Upper lobe of left lung (tissue), 6 donors: ENCODE measurements at regions not wholly inside any gene's neighbourhood (a gene's known extent, or its start where the extent isn't known, plus 50 kb on each side); places are given as distances from the start of the nearest gene placed in this dataset.

Experiments used
- ATAC-seq, 2 donors: fragments of 200-7000 bp; cut with Tn5 transposase; one replicate each; pipeline ENCODE4 v1.9.1; 2022; ENCODE audit warnings: mild to moderate bottlenecking in 2 of 2, moderate library complexity in 2 of 2; ENCODE audit not compliant: low FRiP score in 2 of 2
- DNase-seq, 2 donors: peaks; one replicate each; pipeline ENCODE4 v3.0.0-alpha.2; 2019 to 2020
- H3K27ac ChIP-seq, 4 donors: fragments of 200-600 bp; sonication (generic); one replicate each; pipeline ENCODE4 v1.5.1; 2016 to 2019
- H3K27me3 ChIP-seq, 4 donors: fragments of 200-600 bp; sonication (generic); one replicate each; pipeline ENCODE4 v1.5.1; 2017 to 2019
- H3K36me3 ChIP-seq, 4 donors: fragments of 200-600 bp; sonication (generic); one replicate each; pipeline ENCODE4 v1.5.1; 2016 to 2019
- H3K4me1 ChIP-seq, 4 donors: fragments of 200-600 bp; sonication (generic); one replicate each; pipeline ENCODE4 v1.5.1; 2018 to 2019
- H3K4me3 ChIP-seq, 4 donors: fragments of 200-600 bp; sonication (generic); one replicate each; pipeline ENCODE4 v1.5.1; 2017 to 2019; ENCODE audit warnings: mild to moderate bottlenecking in 2 of 4, moderate library complexity in 1 of 4
- H3K9me3 ChIP-seq, 4 donors: fragments of 200-600 bp; sonication (generic); one replicate each; pipeline ENCODE4 v1.5.1; 2018 to 2019
- EP300 ChIP-seq, 4 donors: sonication (generic); formaldehyde crosslinking; IDR thresholded peaks; one replicate each; pipeline ENCODE4 v1.5.1; 2017; ENCODE audit warnings: antibody characterized with exemption in 4 of 4, control low read depth in 2 of 4
- POLR2A ChIP-seq, 4 donors: fragments of 450-650 bp; IDR thresholded peaks; one replicate each; pipeline ENCODE4 v1.5.1; 2016 to 2017; ENCODE audit warnings: antibody characterized with exemption in 4 of 4, mild to moderate bottlenecking in 2 of 4
- POLR2AphosphoS5 ChIP-seq, 2 donors: sonication (generic); formaldehyde crosslinking; IDR thresholded peaks; one replicate each; pipeline ENCODE4 v1.5.1; 2017; ENCODE audit warnings: antibody characterized with exemption in 2 of 2
- WGBS, 2 donors: methylation state at CpG; one replicate each; pipeline ENCODE4 v1.1.5; 2017 to 2018; 5-methylcytosine and 5-hydroxymethylcytosine counted together
- TF ChIP-seq, protein P1 (sequence below), 6 experiments: fragments of 450-650 bp in 4 of 6; fragments of 200-600 bp in 2 of 6; sonication (generic) in 2 of 6; IDR thresholded peaks; one replicate each; pipeline ENCODE4 v1.5.1; 2016 to 2019; ENCODE audit warnings: antibody characterized with exemption in 6 of 6
- donor health status: DM: no; HTN: no; CAD: no; lungs with moderate emphysema.
- donor health status: DM: no; HTN: yes; CAD: no; lungs with severe emphysema.

DNA sequence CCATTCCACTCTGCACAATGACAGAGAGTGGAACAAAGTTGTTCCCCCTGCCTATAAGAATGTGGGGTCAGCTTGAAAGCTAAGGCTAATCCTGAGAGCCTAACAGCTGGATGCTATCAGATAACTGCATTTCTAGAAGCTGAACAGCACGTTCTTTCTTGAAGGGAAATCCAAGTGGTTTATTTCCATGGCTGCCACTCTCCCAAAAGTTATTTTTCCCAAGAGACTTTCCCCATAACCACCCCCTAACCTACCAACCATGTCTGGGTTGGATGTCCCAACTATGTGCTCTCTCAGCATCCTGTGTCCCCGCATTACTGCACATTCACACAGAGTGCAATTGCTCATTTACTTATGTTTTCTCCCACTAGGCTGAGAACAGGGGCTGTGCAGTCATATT, 140.7 kb upstream of the ANKRD1 start:
- peak in 2 of 4 donors; percentile 59 to 71 for TF ChIP-seq EP300 (IDR thresholded peaks at IDR 0.05)
- peak; percentile 50 to 56 for TF ChIP-seq POLR2AphosphoS5 (IDR thresholded peaks at IDR 0.05)
- no peak for TF ChIP-seq POLR2A (IDR thresholded peaks at IDR 0.05)
- TF ChIP-seq, protein P1, sequence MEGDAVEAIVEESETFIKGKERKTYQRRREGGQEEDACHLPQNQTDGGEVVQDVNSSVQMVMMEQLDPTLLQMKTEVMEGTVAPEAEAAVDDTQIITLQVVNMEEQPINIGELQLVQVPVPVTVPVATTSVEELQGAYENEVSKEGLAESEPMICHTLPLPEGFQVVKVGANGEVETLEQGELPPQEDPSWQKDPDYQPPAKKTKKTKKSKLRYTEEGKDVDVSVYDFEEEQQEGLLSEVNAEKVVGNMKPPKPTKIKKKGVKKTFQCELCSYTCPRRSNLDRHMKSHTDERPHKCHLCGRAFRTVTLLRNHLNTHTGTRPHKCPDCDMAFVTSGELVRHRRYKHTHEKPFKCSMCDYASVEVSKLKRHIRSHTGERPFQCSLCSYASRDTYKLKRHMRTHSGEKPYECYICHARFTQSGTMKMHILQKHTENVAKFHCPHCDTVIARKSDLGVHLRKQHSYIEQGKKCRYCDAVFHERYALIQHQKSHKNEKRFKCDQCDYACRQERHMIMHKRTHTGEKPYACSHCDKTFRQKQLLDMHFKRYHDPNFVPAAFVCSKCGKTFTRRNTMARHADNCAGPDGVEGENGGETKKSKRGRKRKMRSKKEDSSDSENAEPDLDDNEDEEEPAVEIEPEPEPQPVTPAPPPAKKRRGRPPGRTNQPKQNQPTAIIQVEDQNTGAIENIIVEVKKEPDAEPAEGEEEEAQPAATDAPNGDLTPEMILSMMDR (IDR thresholded peaks at IDR 0.05): no peak
- Histone ChIP-seq H3K27me3 (no peaks in the 10 kb centered on the region), H3K4me3 (no peak overlapping the region), H3K4me1 (no peaks in the 10 kb centered on the region), H3K27ac (peak overlapping the region in 3 of 4 donors; percentile 11 to 46 (median 30)), H3K36me3 (no peaks in the 10 kb centered on the region), H3K9me3 (no peaks in the 10 kb centered on the region)
- peak; percentile 32 to 54 for ATAC-seq
- WGBS, 2 donors: 56 to 62% methylated on average over 2 of the region's 2 CpGs
- no peak for DNase-seq

- no peak overlapping the region for H3K4me3 ChIP-seq
- no peaks in the 10 kb centered on the region for H3K9me3 ChIP-seq
- no peaks in the 10 kb centered on the region for H3K36me3 ChIP-seq
- WGBS, 2 donors: 74 to 77% methylated on average over 3 of the region's 3 CpGs
- no peaks in the 10 kb centered on the region for H3K27me3 ChIP-seq
- no peak for ATAC-seq
- H3K4me1 ChIP-seq: no peaks in the 10 kb centered on the region
- TF ChIP-seq POLR2AphosphoS5 (IDR thresholded peaks at IDR 0.05) (no peak), POLR2A (IDR thresholded peaks at IDR 0.05) (no peak), EP300 (IDR thresholded peaks at IDR 0.05) (no peak)
- TF ChIP-seq, protein P1 (IDR thresholded peaks at IDR 0.05): no peak
- peak overlapping the region in 1 of 4 donors; percentile 30 for H3K27ac ChIP-seq
- no peak for DNase-seq
These were observed 141.2 kb upstream of the ANKRD1 start for GRCh38 chr10:91062091-91062490.

- TF ChIP-seq EP300 (IDR thresholded peaks at IDR 0.05) (no peak), POLR2AphosphoS5 (IDR thresholded peaks at IDR 0.05) (no peak), POLR2A (IDR thresholded peaks at IDR 0.05) (no peak)
- TF ChIP-seq, protein P1 (IDR thresholded peaks at IDR 0.05): no peak
- DNase-seq (no peak), ATAC-seq (no peak)
- Histone ChIP-seq H3K4me1 (peaks cover 0 to under 1% (median 0%) of the 10 kb centered on the region in 4 donors), H3K4me3 (no peak overlapping the region), H3K9me3 (no peaks in the 10 kb centered on the region), H3K36me3 (no peaks in the 10 kb centered on the region), H3K27me3 (no peaks in the 10 kb centered on the region), H3K27ac (no peak overlapping the region)
- WGBS, 2 donors: 79 to 87% methylated on average over 1 of the region's 1 CpG
These were observed 148.7 kb upstream of the PCGF5 start for GRCh38 chr10:91071786-91072185.

DNA sequence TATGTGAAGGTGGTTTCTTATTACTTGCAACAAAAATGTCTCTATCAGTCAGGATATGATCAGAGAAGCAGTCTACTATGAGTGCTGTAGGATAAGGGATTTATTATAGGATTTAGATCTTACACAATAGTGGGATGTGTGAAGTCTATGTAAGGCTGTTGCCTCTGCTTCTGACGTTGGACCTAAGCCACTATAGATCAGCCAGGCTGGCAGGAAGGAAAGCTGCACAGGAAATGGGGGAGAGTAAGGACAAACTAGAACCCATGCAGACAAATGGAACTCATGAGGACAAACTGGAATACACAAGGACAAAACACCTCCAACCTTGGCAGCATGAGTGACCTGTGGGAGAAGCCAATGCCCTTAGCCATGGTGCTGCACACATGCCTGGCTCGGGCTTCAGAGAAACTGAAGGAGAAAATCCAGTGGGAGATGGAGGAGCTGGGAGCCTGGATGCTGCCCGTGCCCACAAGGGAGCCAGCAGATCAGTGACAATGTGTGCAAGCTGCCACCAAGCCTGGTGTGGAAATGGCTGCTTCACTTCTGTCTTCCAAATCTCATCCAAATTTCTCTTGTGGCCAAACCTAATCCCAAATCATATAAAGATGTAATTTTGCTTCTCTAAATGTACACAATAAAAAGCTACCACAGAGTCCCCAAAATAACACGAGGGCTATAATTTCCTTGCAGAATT, 147.0 kb upstream of the PCGF5 start:
- DNase-seq (no peak), ATAC-seq (no peak)
- Histone ChIP-seq H3K4me1 (peaks cover 11 to 15% (median 13%) of the 10 kb centered on the region in 4 donors), H3K4me3 (no peak overlapping the region), H3K36me3 (no peaks in the 10 kb centered on the region), H3K9me3 (no peaks in the 10 kb centered on the region), H3K27ac (no peak overlapping the region), H3K27me3 (no peaks in the 10 kb centered on the region)
- 61 to 71% methylated on average over 4 of the region's 4 CpGs for WGBS, 2 donors
- TF ChIP-seq EP300 (IDR thresholded peaks at IDR 0.05): no peak
- TF ChIP-seq POLR2AphosphoS5 (IDR thresholded peaks at IDR 0.05): no peak
- TF ChIP-seq, protein P1 (IDR thresholded peaks at IDR 0.05): no peak
- TF ChIP-seq POLR2A (IDR thresholded peaks at IDR 0.05): no peak
